Neural progenitor cell (in vitro differentiated cells): ENCODE measurements at regions not wholly inside any gene's neighbourhood (a gene's known extent, or its start where the extent isn't known, plus 50 kb on each side); places are given as distances from the start of the nearest gene placed in this dataset.
A peak's percentile ranks its signal among the peaks of the same experiment; 100 is the strongest.

Experiments used
- DNase-seq: peaks from one replicate; pipeline ENCODE4 v3.0.0-alpha.2; 2016; ENCODE audit warnings: low spot score
- H2AFZ ChIP-seq: fragments of 200-600 bp; sonication (generic); replicated peaks from 2 replicates; pipeline ENCODE4 v1.6.1; 2016; ENCODE audit warnings: antibody characterized with exemption
- H3F3A ChIP-seq: fragments of 200-600 bp; sonication (generic); 2 replicates; pipeline ENCODE4 v1.6.1; 2016; ENCODE audit warnings: antibody characterized with exemption, low read depth
- H3K27ac ChIP-seq: fragments of 200-600 bp; sonication (generic); 2 replicates; pipeline ENCODE4 v1.5.1; 2016; ENCODE audit warnings: mild to moderate bottlenecking
- H3K27me3 ChIP-seq: fragments of 200-600 bp; sonication (generic); 2 replicates; pipeline ENCODE4 v1.6.1; 2016; ENCODE audit warnings: mild to moderate bottlenecking, moderate library complexity
- H3K36me3 ChIP-seq: fragments of 200-600 bp; sonication (generic); 2 replicates; pipeline ENCODE4 v1.5.1; 2016
- H3K4me1 ChIP-seq: fragments of 200-600 bp; sonication (generic); 2 replicates; pipeline ENCODE4 v1.6.1; 2016; ENCODE audit warnings: mixed run types
- H3K4me2 ChIP-seq: fragments of 200-600 bp; sonication (generic); 2 replicates; pipeline ENCODE4 v1.6.1; 2016
- H3K4me3 ChIP-seq: fragments of 200-600 bp; sonication (generic); 2 replicates; pipeline ENCODE4 v1.5.1; 2016
- H3K79me2 ChIP-seq: fragments of 200-600 bp; sonication (generic); 2 replicates; pipeline ENCODE4 v1.6.1; 2016; ENCODE audit warnings: low read depth
- H3K9ac ChIP-seq: fragments of 200-600 bp; sonication (generic); 2 replicates; pipeline ENCODE4 v1.6.1; 2016
- H3K9me3 ChIP-seq: fragments of 200-600 bp; sonication (generic); 2 replicates; pipeline ENCODE4 v1.5.1; 2016; ENCODE audit warnings: low read depth
- H4K20me1 ChIP-seq: fragments of 200-600 bp; sonication (generic); 2 replicates; pipeline ENCODE4 v1.6.1; 2016; ENCODE audit warnings: low read depth
- H3K27ac Mint-ChIP-seq: 3 replicates; pipeline ENCODE4 v1.8.0; 2021; ENCODE audit warnings: mixed read lengths
- H3K27me3 Mint-ChIP-seq: 2 replicates; pipeline ENCODE4 v1.8.0; 2022; ENCODE audit warnings: low read depth, mild to moderate bottlenecking, inconsistent platforms, moderate library complexity, mixed read lengths; ENCODE audit not compliant: insufficient read depth
- H3K36me3 Mint-ChIP-seq: 3 replicates; pipeline ENCODE4 v1.8.0; 2021; ENCODE audit warnings: mixed read lengths
- H3K4me1 Mint-ChIP-seq: 3 replicates; pipeline ENCODE4 v1.8.0; 2021; ENCODE audit warnings: mixed read lengths
- H3K4me3 Mint-ChIP-seq: 3 replicates; pipeline ENCODE4 v1.8.0; 2021; ENCODE audit warnings: mild to moderate bottlenecking, moderate library complexity, mixed read lengths
- H3K9me3 Mint-ChIP-seq: 3 replicates; pipeline ENCODE4 v1.8.0; 2020; ENCODE audit warnings: mixed read lengths
- CTCF ChIP-seq: fragments of 200-600 bp; sonication (generic); IDR thresholded peaks from 2 replicates; pipeline ENCODE4 v1.5.1; 2017; ENCODE audit warnings: antibody characterized with exemption, mild to moderate bottlenecking
- EZH2 ChIP-seq: fragments of 200-600 bp; sonication (generic); IDR thresholded peaks from 2 replicates; pipeline ENCODE4 v1.6.1; 2017; ENCODE audit warnings: antibody characterized with exemption, mild to moderate bottlenecking, moderate library complexity
- EZH2phosphoT487 ChIP-seq: fragments of 200-600 bp; sonication (generic); IDR thresholded peaks from 2 replicates; pipeline ENCODE4 v1.6.1; 2017; ENCODE audit warnings: antibody characterized with exemption

- Histone ChIP-seq H3K36me3 (no peaks in the 10 kb centered on the region), H3K9ac (no peak overlapping the region), H2AFZ (no peak overlapping the region), H3K27me3 (no peaks in the 10 kb centered on the region), H4K20me1 (no peaks in the 10 kb centered on the region), H3K79me2 (no peaks in the 10 kb centered on the region), H3K4me3 (no peak overlapping the region), H3K9me3 (no peaks in the 10 kb centered on the region), H3K4me2 (no peak overlapping the region), H3K4me1 (no peaks in the 10 kb centered on the region), H3K27ac (no peak overlapping the region), H3F3A (no peaks in the 10 kb centered on the region)
- no peaks in the 10 kb centered on the region for H3K9me3 Mint-ChIP-seq
- H3K4me1 Mint-ChIP-seq = no peaks in the 10 kb centered on the region
- no peak overlapping the region for H3K4me3 Mint-ChIP-seq
- no peak for DNase-seq
- no peak overlapping the region for H3K27ac Mint-ChIP-seq
- H3K36me3 Mint-ChIP-seq = no peaks in the 10 kb centered on the region
- peaks cover 2% of the 10 kb centered on the region for H3K27me3 Mint-ChIP-seq
- TF ChIP-seq CTCF = no peak
- TF ChIP-seq EZH2 = no peak
Observed at GRCh38 chr4:79492148-79492547, 84.1 kb upstream of the GK2 start.

GRCh38 chr4:79489506-79489905 lies 81.5 kb upstream of the GK2 start:
- Mint-ChIP-seq H3K36me3 (no peaks in the 10 kb centered on the region), H3K4me1 (no peaks in the 10 kb centered on the region)

GRCh38 chr4:79476196-79476595 lies 68.2 kb upstream of the GK2 start:
- H3K27ac Mint-ChIP-seq = no peak overlapping the region
- no peaks in the 10 kb centered on the region for H3K36me3 Mint-ChIP-seq
- no peak overlapping the region for H3K4me2 ChIP-seq
- no peak for DNase-seq
- no peak overlapping the region for H3K4me3 ChIP-seq
- H3K27me3 ChIP-seq = no peaks in the 10 kb centered on the region
- H3K4me3 Mint-ChIP-seq = no peak overlapping the region
- H3K9ac ChIP-seq = no peak overlapping the region
- no peaks in the 10 kb centered on the region for H3K79me2 ChIP-seq
- H3K27me3 Mint-ChIP-seq = no peaks in the 10 kb centered on the region
- H3K9me3 Mint-ChIP-seq = no peaks in the 10 kb centered on the region
- no peak overlapping the region for H3K27ac ChIP-seq
- no peaks in the 10 kb centered on the region for H3K4me1 Mint-ChIP-seq
- no peaks in the 10 kb centered on the region for H3K4me1 ChIP-seq
- no peak overlapping the region for H2AFZ ChIP-seq
- H3K9me3 ChIP-seq = no peaks in the 10 kb centered on the region
- H3F3A ChIP-seq = no peaks in the 10 kb centered on the region
- no peaks in the 10 kb centered on the region for H3K36me3 ChIP-seq
- TF ChIP-seq EZH2 (no peak), EZH2phosphoT487 (no peak), CTCF (no peak)
- H4K20me1 ChIP-seq = no peaks in the 10 kb centered on the region

More at GRCh38 chr4:79489506-79489905, 81.5 kb upstream of the GK2 start:
- Mint-ChIP-seq H3K9me3 (no peaks in the 10 kb centered on the region), H3K27me3 (peaks cover 2% of the 10 kb centered on the region), H3K4me3 (no peak overlapping the region), H3K27ac (no peak overlapping the region)
- Histone ChIP-seq H3K27ac (no peak overlapping the region), H3K79me2 (no peaks in the 10 kb centered on the region), H3K4me2 (no peak overlapping the region), H3K9ac (no peak overlapping the region), H3K36me3 (no peaks in the 10 kb centered on the region), H3K4me1 (no peaks in the 10 kb centered on the region), H3K9me3 (no peaks in the 10 kb centered on the region), H4K20me1 (no peaks in the 10 kb centered on the region), H3F3A (no peaks in the 10 kb centered on the region), H2AFZ (no peak overlapping the region), H3K27me3 (no peaks in the 10 kb centered on the region), H3K4me3 (no peak overlapping the region)
- DNase-seq = no peak
- TF ChIP-seq EZH2phosphoT487 = no peak
- no peak for TF ChIP-seq EZH2
- TF ChIP-seq CTCF = no peak

GRCh38 chr4:79473439-79473724 lies 65.4 kb upstream of the GK2 start:
- H3K36me3 ChIP-seq = no peaks in the 10 kb centered on the region
- H3K9ac ChIP-seq = no peak overlapping the region
- H3F3A ChIP-seq = no peaks in the 10 kb centered on the region
- TF ChIP-seq EZH2phosphoT487 (no peak), CTCF (no peak), EZH2 (no peak)
- H3K4me3 Mint-ChIP-seq = no peak overlapping the region
- H2AFZ ChIP-seq = peak overlapping the region; percentile 78
- H3K4me1 Mint-ChIP-seq = no peaks in the 10 kb centered on the region
- no peaks in the 10 kb centered on the region for H3K27me3 ChIP-seq
- DNase-seq = no peak
- no peaks in the 10 kb centered on the region for H3K27me3 Mint-ChIP-seq
- H3K9me3 ChIP-seq = no peaks in the 10 kb centered on the region
- H3K27ac ChIP-seq = no peak overlapping the region
- no peaks in the 10 kb centered on the region for H4K20me1 ChIP-seq
- no peak overlapping the region for H3K27ac Mint-ChIP-seq
- no peaks in the 10 kb centered on the region for H3K36me3 Mint-ChIP-seq
- H3K4me2 ChIP-seq = no peak overlapping the region
- no peaks in the 10 kb centered on the region for H3K79me2 ChIP-seq
- H3K4me3 ChIP-seq = no peak overlapping the region
- H3K4me1 ChIP-seq = peaks cover under 1% of the 10 kb centered on the region
- H3K9me3 Mint-ChIP-seq = no peaks in the 10 kb centered on the region
